GM21576 (cell line): ENCODE measurements at regions not wholly inside any gene's neighbourhood (a gene's known extent, or its start where the extent isn't known, plus 50 kb on each side); places are given as distances from the start of the nearest gene placed in this dataset.
"Not testable (repeated sequence)": the region's sequence is repeated elsewhere in the genome, so short reads cannot be mapped to it uniquely, and the experiment has no call there.

ENCODE experiments used
- ATAC-seq: cut with Tn5 transposase; IDR thresholded peaks from one replicate; pipeline ENCODE4 v1.9.1; 2021; ENCODE audit warnings: mild to moderate bottlenecking, moderate library complexity; ENCODE audit not compliant: unreplicated experiment

- no peak for ATAC-seq
Observed at GRCh38 chr7:115227473-115228235, 305.8 kb downstream of the MDFIC start.

GRCh38 chr7:115226410-115226809 lies 304.5 kb downstream of the MDFIC start:
- ATAC-seq, result no peak

GRCh38 chr7:115224922-115225321 lies 303.0 kb downstream of the MDFIC start:
- no peak for ATAC-seq

- no peak for ATAC-seq
Observed at GRCh38 chr7:115223959-115224358, 302.1 kb downstream of the MDFIC start.

GRCh38 chr7:115221456-115221855 lies 299.6 kb downstream of the MDFIC start:
- ATAC-seq, result no peak

GRCh38 chr7:115218076-115218475 lies 296.2 kb downstream of the MDFIC start:
- no peak for ATAC-seq

- ATAC-seq, result peak; percentile 67
Observed at GRCh38 chr7:115217373-115217772, 295.5 kb downstream of the MDFIC start.

- ATAC-seq, result no peak
Observed at GRCh38 chr7:115216652-115217051, 294.8 kb downstream of the MDFIC start.

GRCh38 chr7:115211171-115211570 lies 289.3 kb downstream of the MDFIC start:
- ATAC-seq, result no peak

GRCh38 chr7:115210552-115210951 lies 288.7 kb downstream of the MDFIC start:
- no peak for ATAC-seq

GRCh38 chr7:115208710-115209560 lies 287.0 kb downstream of the MDFIC start:
- ATAC-seq, result no peak

- ATAC-seq, result not testable (repeated sequence)
Observed at GRCh38 chr7:115206374-115206773, 284.5 kb downstream of the MDFIC start.

- ATAC-seq, result no peak
Observed at GRCh38 chr7:115198143-115198542, 276.2 kb downstream of the MDFIC start.

GRCh38 chr7:115195208-115195607 lies 273.3 kb downstream of the MDFIC start:
- no peak for ATAC-seq

- ATAC-seq, result no peak
Observed at GRCh38 chr7:115191526-115191925, 269.6 kb downstream of the MDFIC start.

- ATAC-seq, result no peak
Observed at GRCh38 chr7:115183431-115184057, 261.6 kb downstream of the MDFIC start.

GRCh38 chr7:115178835-115179234 lies 256.9 kb downstream of the MDFIC start:
- ATAC-seq, result no peak

- no peak for ATAC-seq
Observed at GRCh38 chr7:115177823-115178222, 255.9 kb downstream of the MDFIC start.

- ATAC-seq, result no peak
Observed at GRCh38 chr7:115177103-115177502, 255.2 kb downstream of the MDFIC start.

GRCh38 chr7:115172397-115172796 lies 250.5 kb downstream of the MDFIC start:
- not testable (repeated sequence) for ATAC-seq

- no peak for ATAC-seq
Observed at GRCh38 chr7:115153769-115154477, 232.0 kb downstream of the MDFIC start.
